ENCODE measurements at regions not wholly inside any gene's neighbourhood (a gene's known extent, or its start where the extent isn't known, plus 50 kb on each side); places are given as distances from the start of the nearest gene placed in this dataset.
A peak's percentile ranks its signal among the peaks of the same experiment; 100 is the strongest.

DNA sequence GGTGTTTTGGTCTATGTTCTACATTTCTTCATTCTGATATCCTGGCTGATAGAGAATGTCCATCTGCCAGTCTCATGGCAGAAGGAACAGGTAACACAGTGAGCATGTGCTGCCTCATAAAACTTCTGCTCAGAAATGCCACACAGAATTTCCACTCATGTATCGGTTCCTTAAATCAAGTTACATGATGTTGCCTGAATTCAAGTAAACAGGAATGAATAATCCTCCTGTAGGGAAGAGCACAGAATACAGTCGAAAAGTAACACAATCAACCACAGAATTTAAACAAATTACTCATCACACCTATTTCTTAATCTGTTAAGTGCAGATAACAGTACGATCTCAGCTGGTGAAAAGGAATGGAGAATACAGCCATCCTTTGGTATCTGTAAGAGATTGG, 74.7 kb downstream of the FAM217A start:
- peak; percentile 8 for DNase-seq (ENCODE audit: low read depth)
- H3K4me3 ChIP-seq (ENCODE audit: low read depth, low read length), result no peak overlapping the region
- no peak for TF ChIP-seq CTCF (conservative IDR thresholded peaks at IDR 0.05; ENCODE audit: low read depth, low read length)

DNA sequence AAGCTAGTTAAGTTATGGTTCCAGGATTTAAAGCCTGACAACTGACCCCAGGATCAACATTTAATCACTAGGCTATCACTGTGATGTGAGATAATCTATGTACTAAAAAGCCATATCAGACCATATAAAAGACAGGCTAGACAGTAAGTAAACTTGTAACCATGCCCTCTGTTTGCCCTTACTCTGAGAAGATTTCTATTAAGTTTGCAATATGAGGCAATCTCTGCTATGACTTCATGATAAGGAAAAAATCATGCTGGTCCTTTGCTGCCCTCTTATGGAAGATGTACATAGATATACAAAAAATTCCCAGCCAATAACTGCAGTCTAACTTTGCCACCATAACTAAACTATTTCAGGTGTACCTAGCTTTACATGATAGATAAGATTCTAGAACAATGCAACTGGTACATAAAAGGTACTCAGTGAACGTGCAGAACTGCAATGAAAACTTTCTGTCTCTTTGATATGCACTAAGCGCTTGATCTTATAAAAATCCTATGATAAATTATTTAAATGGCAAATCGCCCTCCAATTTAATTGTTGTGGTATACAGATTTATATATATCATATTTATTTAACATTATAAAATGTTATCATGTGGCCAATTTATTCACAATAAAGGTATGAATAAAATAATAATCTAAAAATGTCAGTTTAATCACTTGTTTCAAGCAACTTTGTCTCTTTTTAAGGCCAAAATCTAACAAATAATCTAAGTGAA, 70.5 kb downstream of the FAM217A start:
- no peak overlapping the region for H3K4me3 ChIP-seq (ENCODE audit: low read depth, low read length)
- DNase-seq (ENCODE audit: low read depth), result peak; percentile 95
- TF ChIP-seq CTCF (conservative IDR thresholded peaks at IDR 0.05; ENCODE audit: low read depth, low read length), result peak; percentile 62

GRCh38 chr6:4009486-4009885, 69.5 kb downstream of the FAM217A start:
- H3K4me3 ChIP-seq (ENCODE audit: low read depth, low read length), result no peak overlapping the region
- no peak for DNase-seq (ENCODE audit: low read depth)
- no peak for TF ChIP-seq CTCF (conservative IDR thresholded peaks at IDR 0.05; ENCODE audit: low read depth, low read length)

DNA sequence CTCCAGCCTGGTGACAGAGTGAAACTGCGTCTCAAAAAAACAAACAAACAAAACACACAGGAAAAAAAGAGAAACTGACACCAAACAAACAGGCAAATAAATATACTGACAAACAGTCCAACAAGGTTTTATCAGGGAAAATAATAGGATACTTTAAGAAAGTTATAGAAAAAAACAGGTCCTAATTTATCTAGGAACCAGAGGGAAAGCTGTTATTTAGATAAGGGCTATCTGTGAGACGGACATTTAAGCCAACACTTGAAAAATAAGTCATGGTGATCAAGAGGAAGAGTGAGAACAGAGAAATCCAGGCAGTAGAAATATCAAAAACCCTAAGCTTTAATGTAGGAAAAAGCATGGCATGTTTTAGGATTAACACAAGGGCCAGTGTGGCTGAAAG, 68.9 kb downstream of the FAM217A start:
- no peak overlapping the region for H3K4me3 ChIP-seq (ENCODE audit: low read depth, low read length)
- DNase-seq (ENCODE audit: low read depth), result no peak
- TF ChIP-seq CTCF (conservative IDR thresholded peaks at IDR 0.05; ENCODE audit: low read depth, low read length), result no peak

DNA sequence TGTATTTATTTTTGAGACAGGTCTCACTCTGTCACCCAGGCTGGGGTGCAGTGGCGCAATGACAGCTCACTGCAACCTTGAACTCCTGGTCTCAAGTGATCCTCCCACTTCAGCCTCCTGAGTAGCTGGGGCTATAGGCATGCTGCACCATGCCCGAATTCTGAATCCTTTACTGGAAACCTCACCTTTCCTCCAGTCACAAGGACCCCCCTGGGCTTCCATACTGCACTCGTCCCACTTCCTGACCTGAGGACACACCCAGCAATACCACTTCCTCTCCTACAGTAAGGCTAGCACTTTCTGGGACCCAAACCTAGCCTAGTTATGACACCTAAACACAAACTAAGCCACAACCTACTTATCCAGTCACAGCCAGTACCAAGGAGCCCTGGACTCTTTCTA, 68.2 kb downstream of the FAM217A start:
- TF ChIP-seq CTCF (conservative IDR thresholded peaks at IDR 0.05; ENCODE audit: low read depth, low read length), result no peak
- H3K4me3 ChIP-seq (ENCODE audit: low read depth, low read length), result no peak overlapping the region
- DNase-seq (ENCODE audit: low read depth), result no peak

DNA sequence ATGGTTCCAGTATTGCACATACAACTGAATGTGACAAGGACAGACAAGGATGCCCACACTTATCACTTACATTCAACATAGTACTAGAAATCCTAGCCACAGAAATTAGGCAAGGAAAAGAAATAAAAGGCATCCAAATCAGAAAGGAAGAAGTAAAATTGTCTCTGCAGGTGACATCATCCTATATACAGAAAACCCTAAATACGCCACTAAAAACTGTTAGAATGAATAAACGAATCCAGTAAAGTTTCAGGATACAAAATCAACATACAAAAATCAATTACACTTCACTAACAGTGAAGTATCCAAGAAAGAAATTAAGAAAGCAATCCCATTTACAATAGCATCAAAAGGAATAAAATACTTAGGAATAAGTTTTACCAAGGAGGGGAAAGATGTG, 66.1 kb downstream of the FAM217A start:
- no peak overlapping the region for H3K4me3 ChIP-seq (ENCODE audit: low read depth, low read length)
- TF ChIP-seq CTCF (conservative IDR thresholded peaks at IDR 0.05; ENCODE audit: low read depth, low read length), result no peak
- DNase-seq (ENCODE audit: low read depth), result no peak

DNA sequence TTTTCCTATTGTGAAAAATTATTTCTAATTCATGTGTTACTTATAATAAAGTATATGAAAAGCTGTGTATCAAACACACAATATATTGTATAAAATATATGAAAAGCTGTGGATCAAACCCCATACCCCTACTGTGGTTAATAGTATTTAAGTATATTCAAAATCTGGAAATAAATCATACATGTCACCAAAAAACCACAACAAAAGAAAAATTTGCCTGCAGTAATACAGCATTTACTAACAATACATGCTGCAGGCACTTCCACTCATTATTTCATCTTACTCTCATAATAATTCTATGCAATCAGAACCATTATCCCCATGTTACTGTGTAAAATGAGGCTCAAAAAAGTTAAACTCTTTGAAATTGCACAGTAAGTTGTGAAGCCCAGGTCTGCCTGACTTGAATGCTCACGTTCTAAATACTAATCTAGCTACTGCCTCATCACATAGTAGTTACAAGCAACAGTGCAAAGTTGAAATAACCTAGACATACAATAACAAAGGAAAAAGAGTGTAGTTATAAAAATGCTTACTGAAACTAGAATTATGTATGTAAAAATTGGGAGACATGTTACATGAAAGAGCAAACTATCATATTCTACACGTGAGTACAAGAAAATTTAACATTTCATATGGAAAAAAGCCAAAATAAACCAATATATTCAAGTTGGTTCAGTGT, 61.7 kb downstream of the FAM217A start:
- peak overlapping the region; percentile 92 for H3K4me3 ChIP-seq (ENCODE audit: low read depth, low read length)
- TF ChIP-seq CTCF (conservative IDR thresholded peaks at IDR 0.05; ENCODE audit: low read depth, low read length), result no peak
- DNase-seq (ENCODE audit: low read depth), result no peak

Measured in choroid plexus epithelial cell (primary cell).